Panc1 (cell line): ENCODE measurements at regions not wholly inside any gene's neighbourhood (a gene's known extent, or its start where the extent isn't known, plus 50 kb on each side); places are given as distances from the start of the nearest gene placed in this dataset.
A peak's percentile ranks its signal among the peaks of the same experiment; 100 is the strongest.

Experiments used
- ATAC-seq: fragments of 200-7000 bp; cut with Tn5 transposase; 2 replicates; pipeline ENCODE4 v1.9.1; 2020; ENCODE audit warnings: mild to moderate bottlenecking, moderate library complexity
- BruUV-seq: library from RNA; stranded (reverse); fragments of 400-500 nt; replicated peaks from 2 replicates; lab custom pipeline; 2021; lab: Mats Ljungman, UMichigan
- CTCF ChIA-PET: fragments of 300-600 bp; sonication (Branson Sonifier 250); formaldehyde crosslinking; loops from one replicate; lab custom pipeline; 2022; ENCODE audit warnings: antibody characterized with exemption; lab: Charles Lee
- POLR2A ChIA-PET: fragments of 300-600 bp; sonication (Branson Sonifier 250); formaldehyde crosslinking; loops from one replicate; lab custom pipeline; 2022; ENCODE audit warnings: antibody characterized with exemption; lab: Charles Lee
- DNase-seq: peaks from one replicate; pipeline ENCODE4 v3.0.0-alpha.2; 2010; ENCODE audit warnings: low read depth, low spot score
- H3K27ac ChIP-seq: 2 replicates; pipeline ENCODE4 v1.5.1; 2011; ENCODE audit warnings: mild to moderate bottlenecking, low read length, inconsistent platforms
- H3K27me3 ChIP-seq: fragments of 200-500 bp; sonication (Bioruptor generic); 2 replicates; pipeline ENCODE4 v1.6.0; 2014; ENCODE audit warnings: low read length, inconsistent platforms; ENCODE audit not compliant: control insufficient read depth, insufficient read depth
- H3K36me3 ChIP-seq: fragments of 200-500 bp; sonication (Bioruptor generic); 2 replicates; pipeline ENCODE4 v1.5.1; 2014; ENCODE audit warnings: inconsistent platforms, mild to moderate bottlenecking, low read length, moderate library complexity; ENCODE audit not compliant: control insufficient read depth, insufficient read depth
- H3K4me1 ChIP-seq: 2 replicates; pipeline ENCODE4 v1.5.1; 2011; ENCODE audit warnings: inconsistent platforms, mild to moderate bottlenecking, low read length, moderate library complexity; ENCODE audit not compliant: control insufficient read depth, insufficient read depth
- H3K4me3 ChIP-seq, 2 experiments: 2 replicates each; pipeline ENCODE4 v1.5.1; 2011 to 2012; ENCODE audit warnings: low read depth in 2 of 2, low read length in 2 of 2, mild to moderate bottlenecking in 2 of 2, inconsistent platforms in 1 of 2, moderate library complexity in 1 of 2
- H3K9me3 ChIP-seq: fragments of 200-500 bp; sonication (Bioruptor generic); 2 replicates; pipeline ENCODE4 v1.5.1; 2014; ENCODE audit warnings: low read depth, mild to moderate bottlenecking, inconsistent platforms, low read length, moderate library complexity; ENCODE audit not compliant: control insufficient read depth, insufficient read depth
- POLR2AphosphoS5 ChIP-seq: IDR thresholded peaks from 2 replicates; pipeline ENCODE4 v1.6.1; 2012; ENCODE audit warnings: mild to moderate bottlenecking, low read depth, low read length, moderate library complexity
- SIN3A ChIP-seq: IDR thresholded peaks from 2 replicates; pipeline ENCODE4 v1.6.1; 2012; ENCODE audit warnings: low read depth, mild to moderate bottlenecking, low read length, moderate library complexity, borderline replicate concordance; ENCODE audit not compliant: insufficient read depth
- TCF7L2 ChIP-seq: IDR thresholded peaks from 2 replicates; pipeline ENCODE4 v1.6.1; 2011; ENCODE audit warnings: mild to moderate bottlenecking, low read depth, low read length, inconsistent platforms
- in situ Hi-C: cut with HindIII; loops from 2 replicates; pipeline ENCODE4 v1.10.0; 2016; ENCODE audit warnings: low sequenced_read_pairs, low pct_unique_long_range_greater_than_20kb
- intact Hi-C: fragments of 100-400 bp; cut with micrococcal nuclease; formaldehyde crosslinking; loops from one replicate; pipeline ENCODE4 v1.10.0; 2022; ENCODE audit not compliant: unreplicated experiment
- TF ChIP-seq, protein P1 (sequence below), 2 experiments: IDR thresholded peaks; 2 replicates each; pipeline ENCODE4 v1.6.1; 2011 to 2012; ENCODE audit warnings: low read depth in 2 of 2, control low read depth in 1 of 2, low read length in 1 of 2, mild to moderate bottlenecking in 1 of 2, moderate library complexity in 1 of 2; ENCODE audit not compliant: insufficient read depth in 1 of 2

DNA sequence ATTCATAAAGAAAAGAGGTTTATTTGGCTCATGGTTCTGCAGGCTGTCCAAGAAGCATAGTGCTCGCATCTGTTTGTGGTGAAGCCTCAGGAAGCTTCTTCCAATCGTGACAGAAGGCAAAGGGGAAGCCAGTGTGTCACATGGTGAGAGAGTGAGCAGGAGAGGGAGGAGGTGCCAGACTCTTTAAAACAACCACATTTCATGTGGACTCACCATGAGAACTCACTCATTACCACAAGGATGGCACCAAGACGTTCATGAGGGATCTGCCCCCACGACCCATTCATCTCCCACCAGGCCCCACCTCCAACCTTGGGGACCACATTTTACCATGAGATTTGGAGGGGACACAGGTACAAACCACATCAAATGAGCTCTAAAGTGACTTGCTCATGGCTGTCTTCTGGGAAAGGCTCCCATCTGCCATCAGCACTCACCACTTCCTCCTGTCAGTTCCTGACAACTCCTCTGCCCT lies 327.3 kb upstream of the TLE3 start:
- no peak for TF ChIP-seq TCF7L2
- ATAC-seq (no peak), DNase-seq (no peak)
- in situ Hi-C loops (no loop called here), intact Hi-C loops (no loop called here)
- POLR2A ChIA-PET: no interaction called here
- H3K4me3 ChIP-seq: no peak overlapping the region
- H3K9me3 ChIP-seq: peaks cover 8% of the 10 kb centered on the region; the same call in 1 of the 2 replicates
- CTCF ChIA-PET: interaction anchor here (0.5 kb wide), 2 partner anchors 48 to 566 kb away, joined by 3 to 8 read pairs; no protein-coding TSS in a partner anchor
- BruUV-seq: no TSS peak
- H3K27me3 ChIP-seq: no peaks in the 10 kb centered on the region
- no peaks in the 10 kb centered on the region for H3K36me3 ChIP-seq
- H3K27ac ChIP-seq: peak overlapping the region; percentile 67; the same call in 1 of the 2 replicates
- H3K4me1 ChIP-seq: peaks cover 34% of the 10 kb centered on the region

DNA sequence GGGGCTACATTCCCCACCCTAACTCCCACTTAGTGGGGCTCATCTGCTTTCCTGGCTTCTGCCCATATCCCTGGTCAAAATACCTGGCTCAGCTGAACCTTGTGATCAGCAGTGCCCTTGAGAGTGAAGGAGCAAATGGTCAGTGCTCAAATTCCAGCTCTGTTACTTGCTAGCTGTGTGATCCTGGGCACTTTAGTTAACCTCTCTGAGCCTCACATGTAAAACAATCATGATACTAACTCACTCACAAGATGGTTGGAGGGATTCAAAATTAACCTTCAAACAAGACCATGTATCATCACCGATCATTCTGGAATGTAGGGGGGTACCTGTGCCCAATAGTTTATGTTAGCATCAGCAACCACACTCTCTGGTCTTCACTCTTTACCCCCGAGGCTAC lies 325.6 kb upstream of the TLE3 start:
- no peak for DNase-seq
- in situ Hi-C loops (no loop called here), intact Hi-C loops (no loop called here)
- H3K9me3 ChIP-seq: no peaks in the 10 kb centered on the region; the same call in 1 of the 2 replicates
- H3K4me3 ChIP-seq: no peak overlapping the region
- ATAC-seq: no peak
- no TSS peak for BruUV-seq
- H3K36me3 ChIP-seq: no peaks in the 10 kb centered on the region
- no peaks in the 10 kb centered on the region for H3K27me3 ChIP-seq
- CTCF ChIA-PET: no interaction called here
- H3K27ac ChIP-seq: peak overlapping the region; percentile 46; the same call in 1 of the 2 replicates
- TF ChIP-seq SIN3A: no peak
- POLR2A ChIA-PET: no interaction called here
- peaks cover 32% of the 10 kb centered on the region for H3K4me1 ChIP-seq

DNA sequence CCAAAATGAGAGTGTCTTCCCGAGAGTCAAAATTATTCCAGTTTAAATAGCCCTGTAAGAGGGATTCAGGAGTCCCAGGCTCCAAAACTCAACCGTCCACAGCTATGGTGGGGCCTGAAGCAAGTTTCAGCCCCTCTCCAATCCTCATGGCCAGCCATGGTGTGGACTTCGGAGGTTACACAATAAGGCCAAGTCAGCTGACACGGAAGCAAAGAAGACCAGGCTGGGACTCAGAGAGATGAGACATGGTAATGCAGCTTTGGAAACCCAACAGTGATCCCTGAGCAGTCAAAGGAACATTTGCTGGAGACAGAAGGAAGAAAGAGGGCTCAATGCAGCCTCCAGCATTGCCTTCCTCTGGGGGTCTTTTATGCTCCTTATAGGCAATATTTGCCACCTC lies 324.6 kb upstream of the TLE3 start:
- DNase-seq (no peak), ATAC-seq (no peak)
- Histone ChIP-seq H3K27me3 (no peaks in the 10 kb centered on the region), H3K27ac (no peak overlapping the region), H3K4me3 (no peak overlapping the region), H3K36me3 (no peaks in the 10 kb centered on the region), H3K4me1 (peaks cover 25% of the 10 kb centered on the region), H3K9me3 (no peaks in the 10 kb centered on the region; the same call in 1 of the 2 replicates)
- in situ Hi-C loops (no loop called here), intact Hi-C loops (no loop called here)
- TF ChIP-seq POLR2AphosphoS5: no peak
- no peak for TF ChIP-seq TCF7L2
- TF ChIP-seq, protein P1, sequence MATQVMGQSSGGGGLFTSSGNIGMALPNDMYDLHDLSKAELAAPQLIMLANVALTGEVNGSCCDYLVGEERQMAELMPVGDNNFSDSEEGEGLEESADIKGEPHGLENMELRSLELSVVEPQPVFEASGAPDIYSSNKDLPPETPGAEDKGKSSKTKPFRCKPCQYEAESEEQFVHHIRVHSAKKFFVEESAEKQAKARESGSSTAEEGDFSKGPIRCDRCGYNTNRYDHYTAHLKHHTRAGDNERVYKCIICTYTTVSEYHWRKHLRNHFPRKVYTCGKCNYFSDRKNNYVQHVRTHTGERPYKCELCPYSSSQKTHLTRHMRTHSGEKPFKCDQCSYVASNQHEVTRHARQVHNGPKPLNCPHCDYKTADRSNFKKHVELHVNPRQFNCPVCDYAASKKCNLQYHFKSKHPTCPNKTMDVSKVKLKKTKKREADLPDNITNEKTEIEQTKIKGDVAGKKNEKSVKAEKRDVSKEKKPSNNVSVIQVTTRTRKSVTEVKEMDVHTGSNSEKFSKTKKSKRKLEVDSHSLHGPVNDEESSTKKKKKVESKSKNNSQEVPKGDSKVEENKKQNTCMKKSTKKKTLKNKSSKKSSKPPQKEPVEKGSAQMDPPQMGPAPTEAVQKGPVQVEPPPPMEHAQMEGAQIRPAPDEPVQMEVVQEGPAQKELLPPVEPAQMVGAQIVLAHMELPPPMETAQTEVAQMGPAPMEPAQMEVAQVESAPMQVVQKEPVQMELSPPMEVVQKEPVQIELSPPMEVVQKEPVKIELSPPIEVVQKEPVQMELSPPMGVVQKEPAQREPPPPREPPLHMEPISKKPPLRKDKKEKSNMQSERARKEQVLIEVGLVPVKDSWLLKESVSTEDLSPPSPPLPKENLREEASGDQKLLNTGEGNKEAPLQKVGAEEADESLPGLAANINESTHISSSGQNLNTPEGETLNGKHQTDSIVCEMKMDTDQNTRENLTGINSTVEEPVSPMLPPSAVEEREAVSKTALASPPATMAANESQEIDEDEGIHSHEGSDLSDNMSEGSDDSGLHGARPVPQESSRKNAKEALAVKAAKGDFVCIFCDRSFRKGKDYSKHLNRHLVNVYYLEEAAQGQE (IDR thresholded peaks at IDR 0.05; ENCODE audit: insufficient read depth in 1 of 2, low read depth in 2 of 2, low read length in 1 of 2): no peak
- no peak for TF ChIP-seq SIN3A
- ChIA-PET CTCF (no interaction called here), POLR2A (no interaction called here)
- no TSS peak for BruUV-seq
